Ecto neural progenitor cell (in vitro differentiated cells): ENCODE measurements at regions not wholly inside any gene's neighbourhood (a gene's known extent, or its start where the extent isn't known, plus 50 kb on each side); places are given as distances from the start of the nearest gene placed in this dataset.

Experiments used
- DNase-seq: peaks from one replicate; pipeline ENCODE4 v3.0.0-alpha.2; 2018; ENCODE audit warnings: low spot score

- DNase-seq = peak; percentile 72
Measured at GRCh38 chr4:124483048-124483906, 229.3 kb downstream of the ANKRD50 start.

- DNase-seq = no peak
Measured at GRCh38 chr4:124484008-124484407, 228.5 kb downstream of the ANKRD50 start.

GRCh38 chr4:124484940-124485339, 227.6 kb downstream of the ANKRD50 start:
- DNase-seq = no peak

DNA sequence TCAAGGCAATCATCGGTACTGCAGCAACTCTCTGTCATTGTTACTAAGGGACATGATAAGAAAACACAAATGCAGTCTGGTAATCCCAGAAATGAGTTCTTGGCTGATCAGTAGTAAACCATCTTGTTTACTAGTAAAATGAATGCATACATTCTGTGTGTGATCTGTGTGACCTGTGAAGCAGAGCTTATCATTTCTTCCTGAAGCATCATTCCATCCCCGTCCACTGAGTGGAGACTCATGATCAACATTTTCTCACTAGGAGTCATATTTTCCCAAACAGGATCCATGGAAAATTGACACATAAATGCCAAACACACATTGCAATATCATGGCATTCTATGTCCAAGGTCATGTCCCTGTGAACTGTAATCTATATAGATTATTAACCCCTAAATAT, 226.1 kb downstream of the ANKRD50 start:
- no peak for DNase-seq

- DNase-seq = no peak
Measured at GRCh38 chr4:124487651-124488050, 224.9 kb downstream of the ANKRD50 start.

GRCh38 chr4:124491361-124492145, 221.0 kb downstream of the ANKRD50 start:
- DNase-seq = no peak

DNA sequence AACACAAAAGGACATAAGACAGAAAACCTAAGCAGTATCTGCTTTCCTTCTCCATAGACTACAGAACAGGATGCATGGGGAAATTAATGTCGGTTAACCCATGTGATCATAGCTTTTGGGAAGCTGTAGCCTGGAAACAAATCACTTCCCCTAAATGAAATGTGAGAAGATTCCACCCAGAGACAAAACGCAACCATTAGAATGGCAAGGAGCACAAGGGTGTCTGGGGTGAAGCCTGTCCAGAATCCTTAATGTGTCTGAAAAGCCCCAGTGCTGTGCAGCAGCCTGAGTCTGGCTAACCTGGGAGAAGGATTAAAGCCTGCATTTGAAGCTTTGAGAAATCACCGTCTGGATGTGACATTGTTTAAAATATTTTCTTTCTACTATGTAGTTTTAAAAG, 213.3 kb downstream of the ANKRD50 start:
- DNase-seq = no peak

- DNase-seq = no peak
Measured at GRCh38 chr4:124501576-124501975, 211.0 kb downstream of the ANKRD50 start.

GRCh38 chr4:124504431-124504830, 208.1 kb downstream of the ANKRD50 start:
- no peak for DNase-seq

- no peak for DNase-seq
Measured at GRCh38 chr4:124505211-124505610, 207.3 kb downstream of the ANKRD50 start.

DNA sequence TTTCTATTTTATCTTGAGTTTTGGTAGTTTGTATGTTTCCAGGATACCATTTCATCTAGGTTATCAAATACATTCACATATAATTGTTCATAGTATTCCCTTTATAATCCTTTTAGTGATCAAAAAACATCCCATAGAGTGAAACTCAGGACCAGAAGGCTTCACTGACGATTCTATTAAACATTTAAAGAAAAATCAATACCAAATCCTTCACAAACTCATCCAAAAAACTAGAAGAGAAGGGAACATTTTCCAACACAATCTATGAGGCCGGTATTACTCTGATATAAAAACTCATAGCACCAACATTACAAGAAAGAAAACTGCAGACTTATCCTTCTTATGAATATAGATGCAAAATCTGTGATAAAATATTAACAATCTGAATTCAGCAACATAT, 203.4 kb downstream of the ANKRD50 start:
- DNase-seq = no peak

GRCh38 chr4:124514588-124514987, 197.9 kb downstream of the ANKRD50 start:
- DNase-seq = no peak

- no peak for DNase-seq
Measured at GRCh38 chr4:124515591-124515990, 196.9 kb downstream of the ANKRD50 start.

DNA sequence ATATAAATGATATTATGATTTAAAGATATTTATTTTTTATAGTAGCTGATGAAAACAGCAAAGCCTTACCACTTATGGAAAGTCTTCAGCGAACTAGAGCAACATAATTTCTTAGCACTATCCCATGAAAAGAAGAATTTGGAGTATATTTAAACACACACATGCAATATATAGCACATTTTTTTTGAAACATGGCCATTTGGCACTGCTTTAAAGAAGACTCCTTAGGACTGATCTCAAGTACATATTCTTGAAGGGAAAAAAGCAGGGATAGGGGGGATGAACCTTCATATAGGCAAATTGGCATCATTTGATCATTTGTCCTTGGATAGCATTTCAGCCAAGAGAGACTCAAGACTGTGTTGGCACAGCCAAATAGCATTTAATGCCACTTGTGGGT, 193.3 kb downstream of the ANKRD50 start:
- DNase-seq = no peak

GRCh38 chr4:124523816-124524215, 188.7 kb downstream of the ANKRD50 start:
- DNase-seq = no peak

DNA sequence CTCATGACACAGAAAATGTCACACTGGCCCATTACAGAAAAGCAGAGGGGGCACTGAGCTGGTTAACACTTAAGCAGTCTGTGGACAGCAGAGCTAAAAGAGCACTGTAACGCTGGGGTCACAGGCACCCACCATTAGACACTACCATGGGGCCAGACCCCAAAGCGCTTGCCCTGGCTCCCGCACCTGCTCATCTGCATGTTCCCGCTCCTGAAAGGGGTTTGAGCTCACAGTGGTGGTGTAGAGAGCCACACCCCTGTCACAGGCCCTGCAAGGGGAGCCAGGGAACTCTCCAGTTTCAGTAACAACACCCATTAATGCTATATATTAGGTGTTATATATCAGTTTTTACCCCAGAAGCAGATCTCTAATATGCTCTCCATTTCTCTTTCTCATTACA, 187.0 kb downstream of the ANKRD50 start:
- no peak for DNase-seq

DNA sequence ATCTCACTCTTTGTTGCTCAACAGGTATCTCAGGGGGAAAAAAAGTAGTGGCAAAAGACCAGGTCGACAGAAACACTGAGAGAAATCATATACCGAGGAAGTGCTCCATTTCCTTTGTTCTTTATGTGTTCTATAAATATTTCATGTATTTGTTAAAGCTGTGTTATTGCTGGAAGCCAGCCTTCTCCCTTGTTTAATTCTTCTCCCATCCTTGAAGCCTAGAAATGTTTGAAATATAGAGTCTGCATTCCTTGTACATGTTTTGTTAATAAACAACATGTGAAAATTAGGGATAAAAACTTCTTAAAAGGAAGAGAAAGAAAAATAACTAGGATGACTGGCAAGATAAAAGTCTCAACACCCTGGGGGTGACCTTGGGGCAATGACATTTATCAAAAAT, 186.2 kb downstream of the ANKRD50 start:
- DNase-seq = no peak

- DNase-seq = no peak
Measured at GRCh38 chr4:124526769-124527168, 185.8 kb downstream of the ANKRD50 start.

DNA sequence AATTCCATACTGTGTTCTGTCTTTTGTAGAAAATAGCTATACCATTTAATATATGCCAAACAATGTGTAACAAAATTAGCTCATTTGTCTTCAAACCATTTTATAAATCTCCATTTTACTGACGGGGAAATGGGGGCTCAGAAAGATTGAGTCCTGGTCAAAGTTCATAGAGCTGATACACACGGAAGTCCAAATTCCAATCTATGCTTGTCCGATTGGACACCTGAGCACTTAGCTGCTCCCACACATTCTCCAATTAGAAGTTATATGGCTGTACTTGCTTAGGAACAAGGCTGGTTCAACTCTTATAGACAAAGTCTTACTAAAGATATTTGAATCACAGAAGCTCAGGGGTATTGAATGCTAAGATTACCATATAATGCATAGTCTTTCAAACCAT, 185.2 kb downstream of the ANKRD50 start:
- no peak for DNase-seq

- no peak for DNase-seq
Measured at GRCh38 chr4:124529131-124529530, 183.4 kb downstream of the ANKRD50 start.

- no peak for DNase-seq
Measured at GRCh38 chr4:124530464-124531077, 182.0 kb downstream of the ANKRD50 start.

DNA sequence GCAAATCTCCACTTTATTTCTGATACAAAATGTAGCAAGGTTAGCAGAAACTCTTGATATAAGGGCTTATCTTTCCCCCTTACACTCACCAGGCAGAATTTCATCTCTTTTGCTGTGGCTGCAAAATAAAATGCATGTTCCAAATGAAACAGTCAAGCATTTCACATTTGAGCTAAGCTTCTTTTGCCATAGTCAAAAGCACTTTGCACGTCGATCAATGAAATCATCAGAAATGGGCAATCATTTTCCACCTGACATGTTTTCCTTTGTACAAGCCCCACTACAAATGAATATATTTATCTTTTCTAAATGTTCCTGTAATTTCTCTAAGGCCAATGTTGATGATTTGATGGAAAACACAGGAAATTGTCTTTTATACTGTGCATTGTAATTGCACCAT, 178.4 kb downstream of the ANKRD50 start:
- DNase-seq = no peak

GRCh38 chr4:124535003-124535402, 177.5 kb downstream of the ANKRD50 start:
- DNase-seq = no peak
